ENCODE measurements at regions not wholly inside any gene's neighbourhood (a gene's known extent, or its start where the extent isn't known, plus 50 kb on each side); places are given as distances from the start of the nearest gene placed in this dataset.

DNA sequence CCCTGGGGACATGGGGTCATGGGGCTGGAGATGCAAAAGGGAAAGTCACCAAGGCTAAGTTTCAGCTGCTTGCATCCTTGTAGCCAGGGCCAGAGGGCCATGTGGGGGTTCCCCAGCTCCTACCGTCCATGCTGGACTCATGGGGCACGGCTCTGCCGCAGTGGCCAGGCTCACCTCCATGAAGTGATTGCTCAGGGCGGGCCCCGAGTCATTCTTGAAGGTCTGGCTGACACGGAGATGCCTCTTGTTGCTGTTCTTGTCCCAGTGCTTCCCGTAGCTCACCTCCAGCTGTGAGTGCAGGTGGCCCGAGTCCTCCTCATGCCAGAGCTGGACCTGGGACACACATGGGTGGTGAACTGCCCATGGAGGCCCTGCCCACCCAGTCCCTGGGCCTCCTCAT lies 114.5 kb downstream of the RMI2 start:
- TF ChIP-seq, protein P1, sequence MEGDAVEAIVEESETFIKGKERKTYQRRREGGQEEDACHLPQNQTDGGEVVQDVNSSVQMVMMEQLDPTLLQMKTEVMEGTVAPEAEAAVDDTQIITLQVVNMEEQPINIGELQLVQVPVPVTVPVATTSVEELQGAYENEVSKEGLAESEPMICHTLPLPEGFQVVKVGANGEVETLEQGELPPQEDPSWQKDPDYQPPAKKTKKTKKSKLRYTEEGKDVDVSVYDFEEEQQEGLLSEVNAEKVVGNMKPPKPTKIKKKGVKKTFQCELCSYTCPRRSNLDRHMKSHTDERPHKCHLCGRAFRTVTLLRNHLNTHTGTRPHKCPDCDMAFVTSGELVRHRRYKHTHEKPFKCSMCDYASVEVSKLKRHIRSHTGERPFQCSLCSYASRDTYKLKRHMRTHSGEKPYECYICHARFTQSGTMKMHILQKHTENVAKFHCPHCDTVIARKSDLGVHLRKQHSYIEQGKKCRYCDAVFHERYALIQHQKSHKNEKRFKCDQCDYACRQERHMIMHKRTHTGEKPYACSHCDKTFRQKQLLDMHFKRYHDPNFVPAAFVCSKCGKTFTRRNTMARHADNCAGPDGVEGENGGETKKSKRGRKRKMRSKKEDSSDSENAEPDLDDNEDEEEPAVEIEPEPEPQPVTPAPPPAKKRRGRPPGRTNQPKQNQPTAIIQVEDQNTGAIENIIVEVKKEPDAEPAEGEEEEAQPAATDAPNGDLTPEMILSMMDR (IDR thresholded peaks at IDR 0.05; ENCODE audit: extremely low read depth in 1 of 2, insufficient read depth in 1 of 2, low read depth in 1 of 2, low read length in 2 of 2): no peak
- TF ChIP-seq JUN (IDR thresholded peaks at IDR 0.05; ENCODE audit: borderline replicate concordance, insufficient read depth, insufficient read length, low read depth) (no peak), POLR2A (IDR thresholded peaks at IDR 0.05; ENCODE audit: low read depth, low read length) (no peak), MYC (IDR thresholded peaks at IDR 0.05; ENCODE audit: low read depth, low read length) (no peak)
